H9 (cell line): ENCODE measurements at regions not wholly inside any gene's neighbourhood (a gene's known extent, or its start where the extent isn't known, plus 50 kb on each side); places are given as distances from the start of the nearest gene placed in this dataset.

Source experiments
- DNase-seq: peaks from one replicate; pipeline ENCODE4 v3.0.0-alpha.2; 2017
- H2AFZ ChIP-seq: one replicate; pipeline ENCODE4 v1.6.1; 2013; ENCODE audit warnings: mild to moderate bottlenecking, low read length, control low read depth, moderate library complexity
- H2AK5ac ChIP-seq: 2 replicates; pipeline ENCODE4 v1.6.1; 2013; ENCODE audit warnings: low read length, control low read depth, mixed read lengths; ENCODE audit not compliant: insufficient read length
- H2BK120ac ChIP-seq: one replicate; pipeline ENCODE4 v1.6.1; 2013; ENCODE audit warnings: low read depth, mild to moderate bottlenecking, low read length, control low read depth, inconsistent platforms; ENCODE audit not compliant: poor library complexity, severe bottlenecking
- H2BK12ac ChIP-seq: 2 replicates; pipeline ENCODE4 v1.6.1; 2013; ENCODE audit warnings: low read length, control low read depth, mixed read lengths, low read depth; ENCODE audit not compliant: insufficient read length
- H2BK15ac ChIP-seq: 2 replicates; pipeline ENCODE4 v1.6.1; 2013; ENCODE audit warnings: low read depth, low read length, control low read depth
- H2BK20ac ChIP-seq: one replicate; pipeline ENCODE4 v1.6.1; 2013; ENCODE audit warnings: low read depth, mild to moderate bottlenecking, low read length, control low read depth, inconsistent platforms; ENCODE audit not compliant: poor library complexity, severe bottlenecking
- H2BK5ac ChIP-seq: 2 replicates; pipeline ENCODE4 v1.6.1; 2013; ENCODE audit warnings: low read length, control low read depth, mixed read lengths; ENCODE audit not compliant: insufficient read length
- H3K14ac ChIP-seq: 2 replicates; pipeline ENCODE4 v1.6.1; 2013; ENCODE audit warnings: low read length, control low read depth; ENCODE audit not compliant: insufficient read depth
- H3K18ac ChIP-seq: 2 replicates; pipeline ENCODE4 v1.6.1; 2013; ENCODE audit warnings: low read depth, mild to moderate bottlenecking, mixed read lengths, low read length, control low read depth; ENCODE audit not compliant: insufficient read length
- H3K23ac ChIP-seq: 2 replicates; pipeline ENCODE4 v1.6.1; 2013; ENCODE audit warnings: low read length, control low read depth, mixed read lengths, low read depth; ENCODE audit not compliant: insufficient read length
- H3K23me2 ChIP-seq: 2 replicates; pipeline ENCODE4 v1.6.1; 2013; ENCODE audit warnings: low read depth, mild to moderate bottlenecking, mixed read lengths, low read length, control low read depth; ENCODE audit not compliant: insufficient read length, poor library complexity, severe bottlenecking
- H3K27ac ChIP-seq: 2 replicates; pipeline ENCODE4 v1.5.1; 2013; ENCODE audit warnings: low read length, control low read depth, mixed read lengths, low read depth; ENCODE audit not compliant: insufficient read length
- H3K27me3 ChIP-seq: 2 replicates; pipeline ENCODE4 v1.6.1; 2013; ENCODE audit warnings: low read length, control low read depth, inconsistent platforms; ENCODE audit not compliant: insufficient read depth
- H3K4ac ChIP-seq: 2 replicates; pipeline ENCODE4 v1.6.1; 2013; ENCODE audit warnings: low read depth, mild to moderate bottlenecking, control low read depth, inconsistent platforms, low read length, moderate library complexity
- H3K4me1 ChIP-seq: 2 replicates; pipeline ENCODE4 v1.6.1; 2013; ENCODE audit warnings: low read length, control low read depth, inconsistent platforms; ENCODE audit not compliant: insufficient read depth
- H3K4me2 ChIP-seq: 2 replicates; pipeline ENCODE4 v1.6.1; 2013; ENCODE audit warnings: low read length, control low read depth, mixed read lengths; ENCODE audit not compliant: insufficient read length, insufficient read depth
- H3K56ac ChIP-seq: 2 replicates; pipeline ENCODE4 v1.6.1; 2013; ENCODE audit warnings: low read depth, mild to moderate bottlenecking, mixed read lengths, low read length, control low read depth; ENCODE audit not compliant: insufficient read length
- H3K79me1 ChIP-seq: 2 replicates; pipeline ENCODE4 v1.6.1; 2013; ENCODE audit warnings: low read depth, mild to moderate bottlenecking, moderate library complexity, low read length, control low read depth, inconsistent platforms; ENCODE audit not compliant: insufficient read depth, poor library complexity, severe bottlenecking
- H3K79me2 ChIP-seq: 2 replicates; pipeline ENCODE4 v1.6.1; 2013; ENCODE audit warnings: low read length, control low read depth, inconsistent platforms; ENCODE audit not compliant: insufficient read depth
- H3K9ac ChIP-seq: 2 replicates; pipeline ENCODE4 v1.6.1; 2013; ENCODE audit warnings: low read length, control low read depth, mixed read lengths; ENCODE audit not compliant: insufficient read length; ENCODE audit errors: extremely low read depth
- H3K9me3 ChIP-seq: one replicate; pipeline ENCODE4 v1.6.1; 2013; ENCODE audit warnings: low read depth, low read length, inconsistent platforms; ENCODE audit not compliant: control insufficient read depth
- H3T11ph ChIP-seq: one replicate; pipeline ENCODE4 v1.6.1; 2013; ENCODE audit warnings: mild to moderate bottlenecking, low read length, control low read depth, inconsistent platforms
- H4K20me1 ChIP-seq: one replicate; pipeline ENCODE4 v1.6.1; 2013; ENCODE audit not compliant: control insufficient read depth, insufficient read length, insufficient read depth
- H4K5ac ChIP-seq: 2 replicates; pipeline ENCODE4 v1.6.1; 2013; ENCODE audit warnings: low read depth, mild to moderate bottlenecking, mixed read lengths, low read length, control low read depth; ENCODE audit not compliant: insufficient read length
- H4K8ac ChIP-seq: replicated peaks from 2 replicates; pipeline ENCODE4 v1.6.1; 2013; ENCODE audit warnings: low read length, control low read depth, mixed read lengths, low read depth; ENCODE audit not compliant: insufficient read length
- H4K91ac ChIP-seq: 2 replicates; pipeline ENCODE4 v1.6.1; 2013; ENCODE audit warnings: low read depth, mild to moderate bottlenecking, moderate library complexity, mixed read lengths, low read length, control low read depth; ENCODE audit not compliant: insufficient read length
- H3K27ac Mint-ChIP-seq, 3 experiments: 2 replicates in 2 of 3; 3 replicates in 1 of 3; pipeline ENCODE4 v1.8.0; 2020 to 2021; ENCODE audit warnings: mixed read lengths in 3 of 3, mild to moderate bottlenecking in 1 of 3, moderate library complexity in 1 of 3
- H3K27me3 Mint-ChIP-seq: 2 replicates; pipeline ENCODE4 v1.8.0; 2021; ENCODE audit warnings: low read depth, mild to moderate bottlenecking, moderate library complexity, mixed read lengths
- H3K36me3 Mint-ChIP-seq, 3 experiments: 2 replicates in 2 of 3; 3 replicates in 1 of 3; pipeline ENCODE4 v1.8.0; 2020 to 2021; ENCODE audit warnings: low read depth in 3 of 3, mixed read lengths in 3 of 3; ENCODE audit not compliant: insufficient read depth in 1 of 3
- H3K4me1 Mint-ChIP-seq, 2 experiments: 2 replicates each; pipeline ENCODE4 v1.8.0; 2020; ENCODE audit warnings: mixed read lengths in 2 of 2
- H3K4me3 Mint-ChIP-seq, 2 experiments: 2 replicates in 1 of 2; 3 replicates in 1 of 2; pipeline ENCODE4 v1.8.0; 2020 to 2021; ENCODE audit warnings: mild to moderate bottlenecking in 2 of 2, mixed read lengths in 2 of 2, moderate library complexity in 1 of 2
- H3K9me3 Mint-ChIP-seq, 2 experiments: 2 replicates in 1 of 2; 3 replicates in 1 of 2; pipeline ENCODE4 v1.8.0; 2020; ENCODE audit warnings: mild to moderate bottlenecking in 2 of 2, mixed read lengths in 2 of 2, moderate library complexity in 1 of 2
- CTCF ChIP-seq: fragments of 200-600 bp; sonication (generic); conservative IDR thresholded peaks from 3 replicates; pipeline ENCODE4 v1.8.0; 2021; ENCODE audit warnings: antibody characterized with exemption, mild to moderate bottlenecking

DNA sequence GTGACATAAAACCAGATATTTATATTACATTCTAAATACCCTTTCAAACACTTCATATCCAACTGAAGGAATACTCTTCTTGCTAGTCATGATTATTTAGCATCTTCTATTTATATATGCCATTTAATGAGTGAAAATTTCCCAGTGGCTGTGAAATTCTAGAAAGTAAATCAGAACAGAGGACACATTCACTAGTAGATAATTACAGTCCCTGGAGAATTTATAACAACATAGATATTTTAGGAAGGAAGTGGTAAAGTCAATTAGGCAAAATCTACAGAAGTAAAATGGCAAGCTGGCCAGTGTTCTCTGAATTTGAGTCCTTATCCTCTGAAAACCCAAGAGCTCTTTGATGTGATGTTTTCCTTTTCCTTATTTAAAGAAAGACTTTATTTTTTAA, 121.8 kb downstream of the PMAIP1 start:
- no peak for DNase-seq
- Histone ChIP-seq H3K23me2 (no peaks in the 10 kb centered on the region), H3K14ac (no peak overlapping the region), H3K4me2 (no peak overlapping the region), H2BK20ac (no peak overlapping the region), H3K56ac (no peak overlapping the region), H2BK5ac (no peak overlapping the region), H3K4me1 (peaks cover 3% of the 10 kb centered on the region; the same call in 1 of the 2 replicates), H3K27me3 (no peaks in the 10 kb centered on the region), H3K18ac (no peak overlapping the region), H3K9me3 (no peaks in the 10 kb centered on the region), H3K4ac (no peak overlapping the region), H4K20me1 (no peaks in the 10 kb centered on the region), H2AFZ (no peak overlapping the region), H2BK15ac (no peak overlapping the region), H2AK5ac (no peak overlapping the region), H2BK12ac (no peak overlapping the region), H3K9ac (no peak overlapping the region), H3K27ac (no peak overlapping the region), H3T11ph (no peak overlapping the region), H3K79me1 (no peaks in the 10 kb centered on the region), H4K8ac (no peak overlapping the region), H3K23ac (no peak overlapping the region), H2BK120ac (no peak overlapping the region), H3K79me2 (no peaks in the 10 kb centered on the region), H4K5ac (no peak overlapping the region), H4K91ac (no peak overlapping the region)
- no peak for TF ChIP-seq CTCF
- Mint-ChIP-seq H3K27me3 (no peaks in the 10 kb centered on the region), H3K4me1 (peaks cover 22 to 24% of the 10 kb centered on the region in 2 experiments), H3K36me3 (no peaks in the 10 kb centered on the region), H3K9me3 (no peaks in the 10 kb centered on the region), H3K4me3 (no peak overlapping the region), H3K27ac (no peak overlapping the region)
